Mesenchymal stem cell (in vitro differentiated cells and primary cell): ENCODE measurements at regions not wholly inside any gene's neighbourhood (a gene's known extent, or its start where the extent isn't known, plus 50 kb on each side); places are given as distances from the start of the nearest gene placed in this dataset.

ENCODE experiments used
- DNase-seq: peaks from one replicate; pipeline ENCODE4 v3.0.0-alpha.2; 2013
- H2AFZ ChIP-seq: one replicate; pipeline ENCODE4 v1.6.1; 2013; ENCODE audit warnings: low read depth, mild to moderate bottlenecking, control low read depth, inconsistent platforms, low read length, moderate library complexity
- H2AK5ac ChIP-seq: 2 replicates; pipeline ENCODE4 v1.6.1; 2013; ENCODE audit warnings: low read length, moderate library complexity, mild to moderate bottlenecking, inconsistent platforms; ENCODE audit not compliant: severe bottlenecking
- H2BK120ac ChIP-seq: one replicate; pipeline ENCODE4 v1.6.1; 2013; ENCODE audit warnings: low read depth, mild to moderate bottlenecking, inconsistent platforms, low read length, moderate library complexity
- H2BK12ac ChIP-seq, 2 experiments: one replicate each; pipeline ENCODE4 v1.6.1; 2013; ENCODE audit warnings: inconsistent platforms in 2 of 2, low read length in 2 of 2, mild to moderate bottlenecking in 2 of 2, moderate library complexity in 2 of 2, control low read depth in 1 of 2
- H2BK15ac ChIP-seq: one replicate; pipeline ENCODE4 v1.6.1; 2013; ENCODE audit warnings: mild to moderate bottlenecking, low read depth, inconsistent platforms; ENCODE audit not compliant: poor library complexity, severe bottlenecking
- H2BK5ac ChIP-seq: 2 replicates; pipeline ENCODE4 v1.6.1; 2013; ENCODE audit warnings: low read depth, mild to moderate bottlenecking, low read length, control low read depth, inconsistent platforms; ENCODE audit not compliant: poor library complexity, severe bottlenecking
- H3K14ac ChIP-seq, 2 experiments: one replicate each; pipeline ENCODE4 v1.6.1; 2013; ENCODE audit warnings: inconsistent platforms in 2 of 2, low read length in 2 of 2, control low read depth in 1 of 2, mild to moderate bottlenecking in 1 of 2, moderate library complexity in 1 of 2
- H3K18ac ChIP-seq, 2 experiments: one replicate each; pipeline ENCODE4 v1.6.1; 2013; ENCODE audit warnings: inconsistent platforms in 2 of 2, low read length in 2 of 2, control low read depth in 1 of 2, low read depth in 1 of 2, mild to moderate bottlenecking in 1 of 2
- H3K23ac ChIP-seq, 2 experiments: one replicate each; pipeline ENCODE4 v1.6.1; 2013; ENCODE audit warnings: inconsistent platforms in 2 of 2, low read length in 2 of 2, mild to moderate bottlenecking in 2 of 2, moderate library complexity in 2 of 2, control low read depth in 1 of 2
- H3K27ac ChIP-seq: 2 replicates; pipeline ENCODE4 v1.5.1; 2013; ENCODE audit warnings: mild to moderate bottlenecking, moderate library complexity, low read length, control low read depth, inconsistent platforms; ENCODE audit not compliant: poor library complexity, severe bottlenecking
- H3K27me3 ChIP-seq, 2 experiments: 2 replicates each; pipeline versions ENCODE4 v1.6.1 to v1.7.0; 2013; ENCODE audit warnings: low read length in 2 of 2, mild to moderate bottlenecking in 2 of 2, moderate library complexity in 2 of 2, control low read depth in 1 of 2, inconsistent platforms in 1 of 2; ENCODE audit not compliant: control insufficient read depth in 1 of 2, insufficient read depth in 1 of 2
- H3K36me3 ChIP-seq, 2 experiments: 2 replicates each; pipeline versions ENCODE4 v1.6.1 to v1.7.0; 2013; ENCODE audit warnings: low read length in 2 of 2, control low read depth in 1 of 2, inconsistent platforms in 1 of 2, low read depth in 1 of 2, mild to moderate bottlenecking in 1 of 2; ENCODE audit not compliant: insufficient read depth in 2 of 2, control insufficient read depth in 1 of 2
- H3K4ac ChIP-seq, 2 experiments: one replicate each; pipeline ENCODE4 v1.6.1; 2013; ENCODE audit warnings: inconsistent platforms in 2 of 2, low read length in 2 of 2, mild to moderate bottlenecking in 2 of 2, moderate library complexity in 2 of 2, control low read depth in 1 of 2, low read depth in 1 of 2
- H3K4me1 ChIP-seq: 2 replicates; pipeline ENCODE4 v1.6.1; 2013; ENCODE audit warnings: low read depth, low read length, control low read depth; ENCODE audit not compliant: control insufficient read depth, insufficient read depth
- H3K4me2 ChIP-seq: 2 replicates; pipeline ENCODE4 v1.6.1; 2013; ENCODE audit warnings: low read length, mild to moderate bottlenecking, inconsistent platforms; ENCODE audit not compliant: poor library complexity, severe bottlenecking
- H3K4me3 ChIP-seq, 2 experiments: 2 replicates each; pipeline versions ENCODE4 v1.5.1 to v1.7.0; 2013; ENCODE audit warnings: low read length in 2 of 2, mild to moderate bottlenecking in 2 of 2, control low read depth in 1 of 2, low read depth in 1 of 2; ENCODE audit not compliant: insufficient read depth in 1 of 2
- H3K79me1 ChIP-seq: replicated peaks from 2 replicates; pipeline ENCODE4 v1.6.1; 2013; ENCODE audit warnings: mild to moderate bottlenecking, control low read depth, low read length, inconsistent platforms; ENCODE audit not compliant: poor library complexity, severe bottlenecking
- H3K9ac ChIP-seq: 2 replicates; pipeline ENCODE4 v1.7.0; 2013; ENCODE audit warnings: mild to moderate bottlenecking, low read length, moderate library complexity
- H3K9me3 ChIP-seq: 2 replicates; pipeline ENCODE4 v1.7.0; 2013; ENCODE audit warnings: mild to moderate bottlenecking, low read length; ENCODE audit not compliant: control insufficient read depth
- H4K8ac ChIP-seq: one replicate; pipeline ENCODE4 v1.6.1; 2013; ENCODE audit warnings: inconsistent platforms, mild to moderate bottlenecking, low read length, moderate library complexity
- H4K91ac ChIP-seq: one replicate; pipeline ENCODE4 v1.6.1; 2013; ENCODE audit warnings: mild to moderate bottlenecking, low read length, inconsistent platforms
- WGBS: methylation state at CpG from one replicate; pipeline ENCODE4 v1.1.7; 2013; ENCODE audit warnings: mixed read lengths; 5-methylcytosine and 5-hydroxymethylcytosine counted together

- Histone ChIP-seq H3K9ac (no peak overlapping the region), H3K27me3 (no peaks in the 10 kb centered on the region), H4K91ac (no peak overlapping the region), H3K4me1 (no peaks in the 10 kb centered on the region), H2BK120ac (no peak overlapping the region), H3K79me1 (no peaks in the 10 kb centered on the region), H2BK12ac (no peak overlapping the region), H3K36me3 (no peaks in the 10 kb centered on the region), H3K4ac (no peak overlapping the region), H4K8ac (no peak overlapping the region), H3K9me3 (no peaks in the 10 kb centered on the region), H2AFZ (no peak overlapping the region), H3K27ac (no peak overlapping the region), H2BK15ac (no peak overlapping the region), H3K23ac (no peak overlapping the region), H2AK5ac (no peak overlapping the region), H2BK5ac (no peak overlapping the region), H3K18ac (no peak overlapping the region), H3K4me2 (no peak overlapping the region), H3K14ac (no peak overlapping the region), H3K4me3 (no peak overlapping the region)
- no peak for DNase-seq
- WGBS, result no CpG with 5 or more reads among the region's 1 CpG
These were observed 320.5 kb upstream of the ANO3 start for GRCh38 chr11:26011474-26011873.

DNA sequence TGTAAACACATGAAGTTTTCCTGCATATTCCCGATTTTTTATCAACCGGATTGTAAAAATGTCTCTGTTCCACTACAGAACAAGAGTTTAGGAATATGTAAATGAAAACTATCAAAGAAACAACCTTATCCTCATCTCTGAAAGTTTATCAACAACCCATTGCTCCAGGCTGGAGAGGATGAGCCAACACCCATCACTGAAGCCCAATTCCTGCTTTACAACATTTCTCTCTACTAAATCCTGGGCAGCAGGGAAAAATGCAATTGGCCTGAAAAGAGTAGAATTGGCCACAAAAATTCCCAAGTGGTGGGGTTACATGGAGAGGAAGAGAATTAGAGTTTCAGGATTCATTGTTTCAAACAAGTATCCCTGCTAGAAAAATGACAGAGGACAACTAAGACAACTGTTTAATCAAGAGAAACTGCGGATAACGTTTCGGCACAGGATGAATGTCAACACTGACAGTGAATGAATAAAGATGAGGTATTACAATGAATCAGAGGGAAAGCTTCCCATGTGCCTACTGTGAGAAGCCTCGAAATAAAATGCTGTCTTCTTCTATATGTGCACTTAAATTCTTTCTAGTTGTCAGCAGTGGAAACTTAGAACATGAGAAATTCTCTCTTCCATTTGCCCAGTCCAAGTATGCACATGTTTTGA lies 317.3 kb upstream of the ANO3 start:
- Histone ChIP-seq H3K18ac (no peak overlapping the region), H3K14ac (no peak overlapping the region), H2BK15ac (no peak overlapping the region), H3K36me3 (no peaks in the 10 kb centered on the region), H3K27me3 (no peaks in the 10 kb centered on the region), H2BK120ac (no peak overlapping the region), H3K4me3 (no peak overlapping the region), H2AK5ac (no peak overlapping the region), H2BK12ac (no peak overlapping the region), H3K23ac (no peak overlapping the region), H3K4me1 (no peaks in the 10 kb centered on the region), H2BK5ac (no peak overlapping the region), H2AFZ (no peak overlapping the region), H4K91ac (no peak overlapping the region), H3K9ac (no peak overlapping the region), H4K8ac (no peak overlapping the region), H3K4ac (no peak overlapping the region), H3K27ac (no peak overlapping the region), H3K4me2 (no peak overlapping the region), H3K9me3 (no peaks in the 10 kb centered on the region), H3K79me1 (no peaks in the 10 kb centered on the region)
- WGBS, result 92% methylated on average over 3 of the region's 6 CpGs
- no peak for DNase-seq

GRCh38 chr11:26017322-26017860 lies 314.5 kb upstream of the ANO3 start:
- Histone ChIP-seq H4K91ac (no peak overlapping the region), H3K14ac (no peak overlapping the region), H3K23ac (no peak overlapping the region), H3K27ac (no peak overlapping the region), H2AK5ac (no peak overlapping the region), H3K4ac (no peak overlapping the region), H3K9ac (no peak overlapping the region), H3K4me1 (no peaks in the 10 kb centered on the region), H2BK5ac (no peak overlapping the region), H3K4me3 (no peak overlapping the region), H2BK12ac (no peak overlapping the region), H2BK120ac (no peak overlapping the region), H4K8ac (no peak overlapping the region), H3K27me3 (no peaks in the 10 kb centered on the region), H3K9me3 (no peaks in the 10 kb centered on the region), H2BK15ac (no peak overlapping the region), H3K18ac (no peak overlapping the region), H2AFZ (no peak overlapping the region), H3K79me1 (no peaks in the 10 kb centered on the region), H3K4me2 (no peak overlapping the region), H3K36me3 (no peaks in the 10 kb centered on the region)
- WGBS, result 79% methylated on average over 1 of the region's 1 CpG
- DNase-seq, result no peak

DNA sequence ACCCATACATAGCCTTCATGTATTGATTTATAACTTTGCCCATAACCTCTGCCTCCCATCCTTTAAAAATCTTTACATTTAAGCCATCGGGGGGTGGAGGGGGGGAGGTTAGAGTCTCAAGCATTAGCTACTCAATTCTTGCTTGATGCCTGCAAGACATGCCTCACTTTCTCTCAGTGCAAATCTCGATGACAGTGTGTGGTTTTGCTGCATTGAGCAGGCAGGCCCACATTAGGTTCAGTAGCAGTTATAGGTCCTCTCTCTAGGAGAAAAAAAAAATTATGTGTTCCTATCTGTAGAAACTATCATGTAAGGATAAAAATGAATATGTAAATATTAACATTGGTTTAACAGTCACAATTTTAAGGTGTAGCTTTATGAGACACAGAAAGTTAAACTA lies 314.0 kb upstream of the ANO3 start:
- no peak overlapping the region for H3K23ac ChIP-seq
- WGBS, result 100% methylated on average over 1 of the region's 2 CpGs

More for the DNA sequence above, 314.0 kb upstream of the ANO3 start:
- H2AFZ ChIP-seq, result no peak overlapping the region
- H3K4me2 ChIP-seq, result no peak overlapping the region
- H3K36me3 ChIP-seq, result no peaks in the 10 kb centered on the region
- no peak overlapping the region for H2BK120ac ChIP-seq
- no peak overlapping the region for H4K8ac ChIP-seq
- DNase-seq, result no peak
- no peaks in the 10 kb centered on the region for H3K79me1 ChIP-seq
- no peaks in the 10 kb centered on the region for H3K4me1 ChIP-seq
- H4K91ac ChIP-seq, result no peak overlapping the region
- H2AK5ac ChIP-seq, result no peak overlapping the region
- H3K9ac ChIP-seq, result no peak overlapping the region
- H3K27ac ChIP-seq, result no peak overlapping the region
- no peak overlapping the region for H3K4ac ChIP-seq
- H3K4me3 ChIP-seq, result no peak overlapping the region
- no peak overlapping the region for H2BK5ac ChIP-seq
- no peak overlapping the region for H2BK15ac ChIP-seq
- H2BK12ac ChIP-seq, result no peak overlapping the region
- H3K18ac ChIP-seq, result no peak overlapping the region
- H3K27me3 ChIP-seq, result no peaks in the 10 kb centered on the region
- H3K9me3 ChIP-seq, result no peaks in the 10 kb centered on the region
- no peak overlapping the region for H3K14ac ChIP-seq
